ENCODE measurements at regions not wholly inside any gene's neighbourhood (a gene's known extent, or its start where the extent isn't known, plus 50 kb on each side); places are given as distances from the start of the nearest gene placed in this dataset.

DNA sequence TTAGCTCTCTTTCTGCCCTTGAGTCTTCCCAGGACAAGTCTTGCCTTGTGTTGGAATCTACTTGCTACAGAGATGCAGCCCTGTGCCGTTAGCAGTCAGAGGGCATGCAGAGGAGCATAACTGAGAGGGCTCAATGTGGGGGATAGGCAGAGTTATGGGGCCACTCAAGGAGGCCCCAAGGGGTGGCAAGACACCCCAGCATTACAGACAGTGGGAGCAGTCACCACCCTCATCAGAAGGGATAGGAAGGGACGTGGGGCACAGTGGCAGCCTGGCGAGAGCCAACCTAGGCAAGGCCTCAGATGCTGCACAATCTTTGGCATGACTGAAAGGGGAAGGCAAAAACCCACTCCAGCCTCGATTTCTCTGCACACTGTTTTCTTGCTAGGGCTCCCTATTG lies 169.1 kb downstream of the TMEM18 start:
- intact Hi-C loops (cut with DNase I) = no loop called here
- TF ChIP-seq, protein P1, sequence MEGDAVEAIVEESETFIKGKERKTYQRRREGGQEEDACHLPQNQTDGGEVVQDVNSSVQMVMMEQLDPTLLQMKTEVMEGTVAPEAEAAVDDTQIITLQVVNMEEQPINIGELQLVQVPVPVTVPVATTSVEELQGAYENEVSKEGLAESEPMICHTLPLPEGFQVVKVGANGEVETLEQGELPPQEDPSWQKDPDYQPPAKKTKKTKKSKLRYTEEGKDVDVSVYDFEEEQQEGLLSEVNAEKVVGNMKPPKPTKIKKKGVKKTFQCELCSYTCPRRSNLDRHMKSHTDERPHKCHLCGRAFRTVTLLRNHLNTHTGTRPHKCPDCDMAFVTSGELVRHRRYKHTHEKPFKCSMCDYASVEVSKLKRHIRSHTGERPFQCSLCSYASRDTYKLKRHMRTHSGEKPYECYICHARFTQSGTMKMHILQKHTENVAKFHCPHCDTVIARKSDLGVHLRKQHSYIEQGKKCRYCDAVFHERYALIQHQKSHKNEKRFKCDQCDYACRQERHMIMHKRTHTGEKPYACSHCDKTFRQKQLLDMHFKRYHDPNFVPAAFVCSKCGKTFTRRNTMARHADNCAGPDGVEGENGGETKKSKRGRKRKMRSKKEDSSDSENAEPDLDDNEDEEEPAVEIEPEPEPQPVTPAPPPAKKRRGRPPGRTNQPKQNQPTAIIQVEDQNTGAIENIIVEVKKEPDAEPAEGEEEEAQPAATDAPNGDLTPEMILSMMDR (IDR thresholded peaks at IDR 0.05) = no peak
- Histone ChIP-seq H3K4me3 (no peak overlapping the region), H3K36me3 (no peaks in the 10 kb centered on the region), H3K27ac (no peak overlapping the region), H3K27me3 (ENCODE audit: low read depth) (no peaks in the 10 kb centered on the region), H3K9me3 (no peaks in the 10 kb centered on the region), H3K4me1 (no peaks in the 10 kb centered on the region)
- ATAC-seq (no peak), DNase-seq (no peak)

DNA sequence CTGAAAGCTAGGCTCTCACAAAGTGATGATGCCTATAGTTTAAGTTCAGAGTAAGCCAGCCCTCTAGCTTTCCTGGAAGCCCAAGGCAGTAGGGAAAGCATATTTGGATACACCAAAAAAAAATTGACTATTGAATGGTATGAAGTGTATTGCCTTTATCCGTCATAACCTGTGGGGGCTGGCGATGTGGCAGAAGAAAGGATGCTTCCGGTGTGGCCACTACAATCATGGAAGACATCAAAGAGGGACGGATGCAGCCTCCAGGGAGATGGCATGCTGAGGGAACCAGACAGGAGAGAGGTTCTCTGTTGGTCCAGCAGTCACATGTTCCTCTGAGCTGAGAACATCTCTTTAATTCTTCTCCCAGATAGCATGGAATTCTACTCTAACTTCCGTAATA lies 170.3 kb downstream of the TMEM18 start:
- ATAC-seq (no peak), DNase-seq (no peak)
- no peaks in the 10 kb centered on the region for H3K27me3 ChIP-seq (ENCODE audit: low read depth)
- H3K4me3 ChIP-seq = no peak overlapping the region
- no peaks in the 10 kb centered on the region for H3K36me3 ChIP-seq
- H3K4me1 ChIP-seq = no peaks in the 10 kb centered on the region
- H3K9me3 ChIP-seq = no peaks in the 10 kb centered on the region
- H3K27ac ChIP-seq = no peak overlapping the region
- TF ChIP-seq, protein P1 (IDR thresholded peaks at IDR 0.05) = no peak
- intact Hi-C loops (cut with DNase I) = no loop called here

DNA sequence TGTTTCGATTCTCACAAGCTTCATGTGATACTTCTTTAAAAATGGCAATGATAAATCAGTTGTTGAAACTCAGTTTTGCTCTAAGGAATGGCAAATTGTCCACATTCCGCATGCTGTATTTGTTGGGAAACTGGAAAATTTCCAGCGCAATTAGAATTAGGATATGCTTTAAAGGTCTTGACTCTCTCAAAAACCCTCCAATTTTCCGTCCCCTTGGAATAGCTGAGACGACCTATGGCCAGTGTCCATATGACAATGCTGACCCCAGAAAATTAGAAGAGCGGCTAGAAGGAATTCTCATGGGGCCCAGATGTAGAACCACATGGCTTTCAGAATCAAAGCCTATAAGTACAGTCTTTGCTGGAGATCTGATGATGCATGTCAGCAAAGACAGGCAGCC lies 170.8 kb downstream of the TMEM18 start:
- ATAC-seq = no peak
- TF ChIP-seq, protein P1 (IDR thresholded peaks at IDR 0.05) = no peak
- Histone ChIP-seq H3K27ac (no peak overlapping the region), H3K4me1 (no peaks in the 10 kb centered on the region), H3K27me3 (ENCODE audit: low read depth) (no peaks in the 10 kb centered on the region), H3K4me3 (no peak overlapping the region), H3K36me3 (no peaks in the 10 kb centered on the region), H3K9me3 (no peaks in the 10 kb centered on the region)
- intact Hi-C loops (cut with DNase I) = no loop called here
- DNase-seq = no peak

DNA sequence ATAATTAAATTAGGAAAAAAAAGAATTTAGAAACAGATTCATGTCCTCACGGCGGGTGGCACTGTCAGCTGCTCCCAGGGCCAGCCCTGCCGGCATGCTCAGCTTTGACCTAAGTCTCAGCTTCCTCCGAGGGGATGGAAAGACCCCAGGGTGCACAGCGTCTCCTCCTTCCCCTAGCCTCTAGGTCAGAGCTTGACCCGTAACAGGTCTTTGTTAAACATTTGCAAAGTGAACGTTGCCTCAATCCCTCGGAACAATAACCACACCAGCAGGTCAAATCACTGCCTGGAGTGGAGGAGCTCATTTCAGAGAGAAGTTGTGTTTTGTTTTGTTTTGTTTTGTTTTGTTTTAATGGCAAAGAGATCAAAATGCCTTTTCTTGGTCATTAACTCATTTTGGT lies 171.3 kb downstream of the TMEM18 start:
- Histone ChIP-seq H3K27me3 (ENCODE audit: low read depth) (no peaks in the 10 kb centered on the region), H3K4me1 (no peaks in the 10 kb centered on the region), H3K4me3 (no peak overlapping the region), H3K27ac (no peak overlapping the region), H3K36me3 (no peaks in the 10 kb centered on the region), H3K9me3 (no peaks in the 10 kb centered on the region)
- DNase-seq = no peak
- TF ChIP-seq, protein P1 (IDR thresholded peaks at IDR 0.05) = no peak
- ATAC-seq = no peak
- intact Hi-C loops (cut with DNase I) = no loop called here

DNA sequence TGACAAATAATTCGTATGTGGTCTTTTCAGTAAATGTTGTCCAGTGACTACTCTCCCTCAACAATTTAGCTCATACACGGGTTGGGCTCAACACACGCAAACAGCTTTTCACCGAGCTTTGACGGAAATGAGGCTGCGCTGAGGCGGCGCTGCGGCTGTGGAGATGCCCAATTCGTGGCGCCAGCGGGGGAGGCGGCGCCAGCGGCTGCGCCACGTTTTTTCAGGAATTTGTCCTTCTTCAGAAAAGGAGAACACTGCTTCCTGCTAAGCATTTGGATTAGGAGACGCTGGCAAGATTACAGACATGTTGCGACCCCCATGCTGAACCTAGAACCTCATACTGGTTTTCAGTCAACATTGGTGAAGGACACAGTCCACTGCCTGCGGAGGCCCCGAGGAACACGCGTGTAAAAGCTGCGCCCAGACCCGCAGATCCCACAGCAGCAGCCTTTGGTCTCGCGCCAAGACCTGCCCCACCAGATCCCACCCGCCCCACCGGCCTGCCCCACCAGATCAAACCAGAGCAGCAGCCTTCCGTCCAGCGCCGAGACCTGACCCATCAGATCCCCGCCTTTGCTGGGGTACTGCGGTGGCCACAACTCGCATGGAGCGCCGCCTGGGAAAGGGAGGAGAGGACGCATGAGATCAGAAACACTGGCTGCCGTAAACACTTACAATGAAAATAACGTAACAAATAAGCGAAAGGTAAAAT lies 173.8 kb downstream of the TMEM18 start:
- TF ChIP-seq, protein P1 (IDR thresholded peaks at IDR 0.05) = no peak
- no peaks in the 10 kb centered on the region for H3K4me1 ChIP-seq
- H3K27ac ChIP-seq = no peak overlapping the region
- no peaks in the 10 kb centered on the region for H3K27me3 ChIP-seq (ENCODE audit: low read depth)
- no peak for DNase-seq
- intact Hi-C loops (cut with DNase I) = no loop called here
- no peak overlapping the region for H3K4me3 ChIP-seq
- no peaks in the 10 kb centered on the region for H3K9me3 ChIP-seq
- no peaks in the 10 kb centered on the region for H3K36me3 ChIP-seq
- ATAC-seq = no peak
